Body of pancreas (tissue), 4 donors: ENCODE measurements at regions not wholly inside any gene's neighbourhood (a gene's known extent, or its start where the extent isn't known, plus 50 kb on each side); places are given as distances from the start of the nearest gene placed in this dataset.

ENCODE experiments used
- CTCF ChIP-seq, 7 experiments: fragments of 450-650 bp in 4 of 7; fragments of 200-600 bp in 3 of 7; sonication (generic) in 3 of 7; IDR thresholded peaks; one replicate each; pipeline ENCODE4 v1.5.1; 2016 to 2019; ENCODE audit warnings: antibody characterized with exemption in 7 of 7
- POLR2A ChIP-seq, 3 donors: fragments of 450-650 bp; IDR thresholded peaks; one replicate each; pipeline ENCODE4 v1.6.1; 2016; ENCODE audit warnings: antibody characterized with exemption in 3 of 3, mild to moderate bottlenecking in 2 of 3

- no peak for TF ChIP-seq CTCF (IDR thresholded peaks at IDR 0.05)
- TF ChIP-seq POLR2A (IDR thresholded peaks at IDR 0.05) = no peak
Observed at GRCh38 chr5:127998950-127999615, 84.5 kb upstream of the SLC12A2 start.
